ENCODE measurements at regions not wholly inside any gene's neighbourhood (a gene's known extent, or its start where the extent isn't known, plus 50 kb on each side); places are given as distances from the start of the nearest gene placed in this dataset.

- BruUV-seq (replicated peaks) = no TSS peak
- no peak overlapping the region for H2AFZ ChIP-seq (ENCODE audit: low read length)
- no peak for DNase-seq (ENCODE audit: low spot score)
- POLR2A ChIA-PET = no interaction called here
- CTCF ChIA-PET (ENCODE audit: unreplicated experiment) = no interaction called here
- H3K27ac ChIP-seq (ENCODE audit: low read depth, low read length, poor library complexity, severe bottlenecking) = no peak overlapping the region
- no peak for TF ChIP-seq EZH2phosphoT487 (IDR thresholded peaks at IDR 0.05; ENCODE audit: borderline replicate concordance, low read depth, low read length)
- TF ChIP-seq CTCF (conservative IDR thresholded peaks at IDR 0.05; ENCODE audit: low read length) = no peak
- no peaks in the 10 kb centered on the region for H3K4me1 ChIP-seq (ENCODE audit: insufficient read depth, low read length, poor library complexity, severe bottlenecking)
- no peak overlapping the region for H3K4me2 ChIP-seq (ENCODE audit: low read length)
- no peaks in the 10 kb centered on the region for H4K20me1 ChIP-seq (ENCODE audit: insufficient read depth, low read length)
- H3K36me3 ChIP-seq (ENCODE audit: insufficient read depth, low read length) = no peaks in the 10 kb centered on the region
- no peak overlapping the region for H3K4me3 ChIP-seq (ENCODE audit: low read depth, low read length, poor library complexity, severe bottlenecking)
- intact Hi-C loops (cut with micrococcal nuclease; ENCODE audit: unreplicated experiment) = no loop called here
- no peaks in the 10 kb centered on the region for H3K9me3 ChIP-seq (ENCODE audit: low read length)
- no peaks in the 10 kb centered on the region for H3K79me2 ChIP-seq (ENCODE audit: insufficient read depth, low read depth, low read length)
- no peaks in the 10 kb centered on the region for H3K9me2 ChIP-seq (ENCODE audit: insufficient read depth, low read length)
Measured at GRCh38 chr9:103545260-103545659, 548.8 kb upstream of the SMC2 start.

GRCh38 chr9:103552712-103553111, 541.4 kb upstream of the SMC2 start:
- Histone ChIP-seq H3K9me2 (ENCODE audit: insufficient read depth, low read length) (no peaks in the 10 kb centered on the region), H3K36me3 (ENCODE audit: insufficient read depth, low read length) (no peaks in the 10 kb centered on the region), H3K9me3 (ENCODE audit: low read length) (no peaks in the 10 kb centered on the region), H4K20me1 (ENCODE audit: insufficient read depth, low read length) (no peaks in the 10 kb centered on the region), H3K27ac (ENCODE audit: low read depth, low read length, poor library complexity, severe bottlenecking) (no peak overlapping the region), H3K4me1 (ENCODE audit: insufficient read depth, low read length, poor library complexity, severe bottlenecking) (no peaks in the 10 kb centered on the region), H3K79me2 (ENCODE audit: insufficient read depth, low read depth, low read length) (no peaks in the 10 kb centered on the region), H2AFZ (ENCODE audit: low read length) (no peak overlapping the region), H3K4me3 (ENCODE audit: low read depth, low read length, poor library complexity, severe bottlenecking) (no peak overlapping the region), H3K4me2 (ENCODE audit: low read length) (no peak overlapping the region)
- BruUV-seq (replicated peaks) = no TSS peak
- intact Hi-C loops (cut with micrococcal nuclease; ENCODE audit: unreplicated experiment) = no loop called here
- TF ChIP-seq EZH2phosphoT487 (IDR thresholded peaks at IDR 0.05; ENCODE audit: borderline replicate concordance, low read depth, low read length) = no peak
- TF ChIP-seq CTCF (conservative IDR thresholded peaks at IDR 0.05; ENCODE audit: low read length) = no peak
- DNase-seq (ENCODE audit: low spot score) = no peak
- CTCF ChIA-PET (ENCODE audit: unreplicated experiment) = no interaction called here
- POLR2A ChIA-PET = no interaction called here

- no peaks in the 10 kb centered on the region for H3K4me1 ChIP-seq (ENCODE audit: insufficient read depth, low read length, poor library complexity, severe bottlenecking)
Measured at GRCh38 chr9:103574056-103574455, 520.1 kb upstream of the SMC2 start.

More at GRCh38 chr9:103574056-103574455, 520.1 kb upstream of the SMC2 start:
- ChIA-PET POLR2A (no interaction called here), CTCF (ENCODE audit: unreplicated experiment) (no interaction called here)
- no peak overlapping the region for H3K4me3 ChIP-seq (ENCODE audit: low read depth, low read length, poor library complexity, severe bottlenecking)
- BruUV-seq (replicated peaks) = no TSS peak
- H3K4me2 ChIP-seq (ENCODE audit: low read length) = no peak overlapping the region
- intact Hi-C loops (cut with micrococcal nuclease; ENCODE audit: unreplicated experiment) = no loop called here
- H4K20me1 ChIP-seq (ENCODE audit: insufficient read depth, low read length) = no peaks in the 10 kb centered on the region
- H3K36me3 ChIP-seq (ENCODE audit: insufficient read depth, low read length) = no peaks in the 10 kb centered on the region
- H3K79me2 ChIP-seq (ENCODE audit: insufficient read depth, low read depth, low read length) = no peaks in the 10 kb centered on the region
- no peaks in the 10 kb centered on the region for H3K9me3 ChIP-seq (ENCODE audit: low read length)
- no peak overlapping the region for H2AFZ ChIP-seq (ENCODE audit: low read length)
- no peaks in the 10 kb centered on the region for H3K9me2 ChIP-seq (ENCODE audit: insufficient read depth, low read length)
- no peak overlapping the region for H3K27ac ChIP-seq (ENCODE audit: low read depth, low read length, poor library complexity, severe bottlenecking)
- DNase-seq (ENCODE audit: low spot score) = no peak
- no peak for TF ChIP-seq CTCF (conservative IDR thresholded peaks at IDR 0.05; ENCODE audit: low read length)
- no peak for TF ChIP-seq EZH2phosphoT487 (IDR thresholded peaks at IDR 0.05; ENCODE audit: borderline replicate concordance, low read depth, low read length)

Measured in OCI-LY7 (cell line).